H9 (cell line): ENCODE measurements at regions not wholly inside any gene's neighbourhood (a gene's known extent, or its start where the extent isn't known, plus 50 kb on each side); places are given as distances from the start of the nearest gene placed in this dataset.

Experiments used
- DNase-seq: peaks from one replicate; pipeline ENCODE4 v3.0.0-alpha.2; 2017
- H2AFZ ChIP-seq: one replicate; pipeline ENCODE4 v1.6.1; 2013; ENCODE audit warnings: mild to moderate bottlenecking, low read length, control low read depth, moderate library complexity
- H2AK5ac ChIP-seq: 2 replicates; pipeline ENCODE4 v1.6.1; 2013; ENCODE audit warnings: low read length, control low read depth, mixed read lengths; ENCODE audit not compliant: insufficient read length
- H2BK120ac ChIP-seq: one replicate; pipeline ENCODE4 v1.6.1; 2013; ENCODE audit warnings: low read depth, mild to moderate bottlenecking, low read length, control low read depth, inconsistent platforms; ENCODE audit not compliant: poor library complexity, severe bottlenecking
- H2BK12ac ChIP-seq: 2 replicates; pipeline ENCODE4 v1.6.1; 2013; ENCODE audit warnings: low read length, control low read depth, mixed read lengths, low read depth; ENCODE audit not compliant: insufficient read length
- H2BK15ac ChIP-seq: 2 replicates; pipeline ENCODE4 v1.6.1; 2013; ENCODE audit warnings: low read depth, low read length, control low read depth
- H2BK20ac ChIP-seq: one replicate; pipeline ENCODE4 v1.6.1; 2013; ENCODE audit warnings: low read depth, mild to moderate bottlenecking, low read length, control low read depth, inconsistent platforms; ENCODE audit not compliant: poor library complexity, severe bottlenecking
- H2BK5ac ChIP-seq: 2 replicates; pipeline ENCODE4 v1.6.1; 2013; ENCODE audit warnings: low read length, control low read depth, mixed read lengths; ENCODE audit not compliant: insufficient read length
- H3K14ac ChIP-seq: 2 replicates; pipeline ENCODE4 v1.6.1; 2013; ENCODE audit warnings: low read length, control low read depth; ENCODE audit not compliant: insufficient read depth
- H3K18ac ChIP-seq: 2 replicates; pipeline ENCODE4 v1.6.1; 2013; ENCODE audit warnings: low read depth, mild to moderate bottlenecking, mixed read lengths, low read length, control low read depth; ENCODE audit not compliant: insufficient read length
- H3K23ac ChIP-seq: 2 replicates; pipeline ENCODE4 v1.6.1; 2013; ENCODE audit warnings: low read length, control low read depth, mixed read lengths, low read depth; ENCODE audit not compliant: insufficient read length
- H3K23me2 ChIP-seq: 2 replicates; pipeline ENCODE4 v1.6.1; 2013; ENCODE audit warnings: low read depth, mild to moderate bottlenecking, mixed read lengths, low read length, control low read depth; ENCODE audit not compliant: insufficient read length, poor library complexity, severe bottlenecking
- H3K27ac ChIP-seq: 2 replicates; pipeline ENCODE4 v1.5.1; 2013; ENCODE audit warnings: low read length, control low read depth, mixed read lengths, low read depth; ENCODE audit not compliant: insufficient read length
- H3K27me3 ChIP-seq: 2 replicates; pipeline ENCODE4 v1.6.1; 2013; ENCODE audit warnings: low read length, control low read depth, inconsistent platforms; ENCODE audit not compliant: insufficient read depth
- H3K4ac ChIP-seq: 2 replicates; pipeline ENCODE4 v1.6.1; 2013; ENCODE audit warnings: low read depth, mild to moderate bottlenecking, control low read depth, inconsistent platforms, low read length, moderate library complexity
- H3K4me1 ChIP-seq: 2 replicates; pipeline ENCODE4 v1.6.1; 2013; ENCODE audit warnings: low read length, control low read depth, inconsistent platforms; ENCODE audit not compliant: insufficient read depth
- H3K4me2 ChIP-seq: 2 replicates; pipeline ENCODE4 v1.6.1; 2013; ENCODE audit warnings: low read length, control low read depth, mixed read lengths; ENCODE audit not compliant: insufficient read length, insufficient read depth
- H3K56ac ChIP-seq: 2 replicates; pipeline ENCODE4 v1.6.1; 2013; ENCODE audit warnings: low read depth, mild to moderate bottlenecking, mixed read lengths, low read length, control low read depth; ENCODE audit not compliant: insufficient read length
- H3K79me1 ChIP-seq: 2 replicates; pipeline ENCODE4 v1.6.1; 2013; ENCODE audit warnings: low read depth, mild to moderate bottlenecking, moderate library complexity, low read length, control low read depth, inconsistent platforms; ENCODE audit not compliant: insufficient read depth, poor library complexity, severe bottlenecking
- H3K79me2 ChIP-seq: 2 replicates; pipeline ENCODE4 v1.6.1; 2013; ENCODE audit warnings: low read length, control low read depth, inconsistent platforms; ENCODE audit not compliant: insufficient read depth
- H3K9ac ChIP-seq: 2 replicates; pipeline ENCODE4 v1.6.1; 2013; ENCODE audit warnings: low read length, control low read depth, mixed read lengths; ENCODE audit not compliant: insufficient read length; ENCODE audit errors: extremely low read depth
- H3K9me3 ChIP-seq: one replicate; pipeline ENCODE4 v1.6.1; 2013; ENCODE audit warnings: low read depth, low read length, inconsistent platforms; ENCODE audit not compliant: control insufficient read depth
- H3T11ph ChIP-seq: one replicate; pipeline ENCODE4 v1.6.1; 2013; ENCODE audit warnings: mild to moderate bottlenecking, low read length, control low read depth, inconsistent platforms
- H4K20me1 ChIP-seq: one replicate; pipeline ENCODE4 v1.6.1; 2013; ENCODE audit not compliant: control insufficient read depth, insufficient read length, insufficient read depth
- H4K5ac ChIP-seq: 2 replicates; pipeline ENCODE4 v1.6.1; 2013; ENCODE audit warnings: low read depth, mild to moderate bottlenecking, mixed read lengths, low read length, control low read depth; ENCODE audit not compliant: insufficient read length
- H4K8ac ChIP-seq: replicated peaks from 2 replicates; pipeline ENCODE4 v1.6.1; 2013; ENCODE audit warnings: low read length, control low read depth, mixed read lengths, low read depth; ENCODE audit not compliant: insufficient read length
- H4K91ac ChIP-seq: 2 replicates; pipeline ENCODE4 v1.6.1; 2013; ENCODE audit warnings: low read depth, mild to moderate bottlenecking, moderate library complexity, mixed read lengths, low read length, control low read depth; ENCODE audit not compliant: insufficient read length
- H3K27ac Mint-ChIP-seq, 3 experiments: 2 replicates in 2 of 3; 3 replicates in 1 of 3; pipeline ENCODE4 v1.8.0; 2020 to 2021; ENCODE audit warnings: mixed read lengths in 3 of 3, mild to moderate bottlenecking in 1 of 3, moderate library complexity in 1 of 3
- H3K27me3 Mint-ChIP-seq: 2 replicates; pipeline ENCODE4 v1.8.0; 2021; ENCODE audit warnings: low read depth, mild to moderate bottlenecking, moderate library complexity, mixed read lengths
- H3K36me3 Mint-ChIP-seq, 3 experiments: 2 replicates in 2 of 3; 3 replicates in 1 of 3; pipeline ENCODE4 v1.8.0; 2020 to 2021; ENCODE audit warnings: low read depth in 3 of 3, mixed read lengths in 3 of 3; ENCODE audit not compliant: insufficient read depth in 1 of 3
- H3K4me1 Mint-ChIP-seq, 2 experiments: 2 replicates each; pipeline ENCODE4 v1.8.0; 2020; ENCODE audit warnings: mixed read lengths in 2 of 2
- H3K4me3 Mint-ChIP-seq, 2 experiments: 2 replicates in 1 of 2; 3 replicates in 1 of 2; pipeline ENCODE4 v1.8.0; 2020 to 2021; ENCODE audit warnings: mild to moderate bottlenecking in 2 of 2, mixed read lengths in 2 of 2, moderate library complexity in 1 of 2
- H3K9me3 Mint-ChIP-seq, 2 experiments: 2 replicates in 1 of 2; 3 replicates in 1 of 2; pipeline ENCODE4 v1.8.0; 2020; ENCODE audit warnings: mild to moderate bottlenecking in 2 of 2, mixed read lengths in 2 of 2, moderate library complexity in 1 of 2
- WGBS: extraction: QIAGEN DNeasy Blood & Tissue Kit; methylation state at CpG from one replicate; pipeline ENCODE4 v1.1.7; 2013; ENCODE audit warnings: missing lambda C conversion rate, low lambda C conversion rate, mixed read lengths; ENCODE audit not compliant: insufficient read length; ENCODE audit errors: extremely low coverage; 5-methylcytosine and 5-hydroxymethylcytosine counted together
- TF ChIP-seq, protein P1 (sequence below): fragments of 200-600 bp; sonication (generic); conservative IDR thresholded peaks from 3 replicates; pipeline ENCODE4 v1.8.0; 2021; ENCODE audit warnings: antibody characterized with exemption, mild to moderate bottlenecking

DNA sequence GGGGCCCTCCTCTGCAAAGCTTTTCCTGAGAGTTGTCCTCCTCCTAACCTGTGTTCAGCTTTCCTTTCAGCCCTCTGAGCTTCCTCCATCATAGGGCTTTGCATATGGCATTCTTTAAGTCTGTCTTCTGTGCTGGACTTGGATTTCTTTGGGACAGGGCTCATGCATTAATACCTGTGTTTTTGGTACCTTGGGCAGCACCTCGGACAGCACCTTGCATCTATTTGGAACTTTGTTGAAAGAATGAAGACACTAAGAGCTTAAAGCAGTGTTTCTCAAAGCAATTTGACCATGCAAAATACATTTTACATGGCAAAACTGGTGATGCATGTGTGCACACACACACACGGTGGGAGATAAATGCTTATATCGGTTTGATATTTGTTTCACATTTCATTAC lies 115.0 kb upstream of the SRRM4 start:
- H3K27ac Mint-ChIP-seq, result no peak overlapping the region
- TF ChIP-seq, protein P1, sequence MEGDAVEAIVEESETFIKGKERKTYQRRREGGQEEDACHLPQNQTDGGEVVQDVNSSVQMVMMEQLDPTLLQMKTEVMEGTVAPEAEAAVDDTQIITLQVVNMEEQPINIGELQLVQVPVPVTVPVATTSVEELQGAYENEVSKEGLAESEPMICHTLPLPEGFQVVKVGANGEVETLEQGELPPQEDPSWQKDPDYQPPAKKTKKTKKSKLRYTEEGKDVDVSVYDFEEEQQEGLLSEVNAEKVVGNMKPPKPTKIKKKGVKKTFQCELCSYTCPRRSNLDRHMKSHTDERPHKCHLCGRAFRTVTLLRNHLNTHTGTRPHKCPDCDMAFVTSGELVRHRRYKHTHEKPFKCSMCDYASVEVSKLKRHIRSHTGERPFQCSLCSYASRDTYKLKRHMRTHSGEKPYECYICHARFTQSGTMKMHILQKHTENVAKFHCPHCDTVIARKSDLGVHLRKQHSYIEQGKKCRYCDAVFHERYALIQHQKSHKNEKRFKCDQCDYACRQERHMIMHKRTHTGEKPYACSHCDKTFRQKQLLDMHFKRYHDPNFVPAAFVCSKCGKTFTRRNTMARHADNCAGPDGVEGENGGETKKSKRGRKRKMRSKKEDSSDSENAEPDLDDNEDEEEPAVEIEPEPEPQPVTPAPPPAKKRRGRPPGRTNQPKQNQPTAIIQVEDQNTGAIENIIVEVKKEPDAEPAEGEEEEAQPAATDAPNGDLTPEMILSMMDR, result no peak
- no CpG with 5 or more reads among the region's 3 CpGs for WGBS

More for the DNA sequence above, 115.0 kb upstream of the SRRM4 start:
- Histone ChIP-seq H2BK5ac (no peak overlapping the region), H3K79me1 (no peaks in the 10 kb centered on the region), H3K9ac (no peak overlapping the region), H3K56ac (no peak overlapping the region), H3K4me2 (no peak overlapping the region), H2BK20ac (no peak overlapping the region), H2AFZ (no peak overlapping the region), H3K27me3 (no peaks in the 10 kb centered on the region), H4K20me1 (no peaks in the 10 kb centered on the region), H2BK15ac (no peak overlapping the region), H3K4ac (no peak overlapping the region), H3K9me3 (no peaks in the 10 kb centered on the region), H2AK5ac (no peak overlapping the region), H3K23ac (no peak overlapping the region), H2BK120ac (no peak overlapping the region), H4K8ac (no peak overlapping the region), H3K4me1 (peaks cover 5% of the 10 kb centered on the region), H3K23me2 (no peaks in the 10 kb centered on the region), H3K79me2 (no peaks in the 10 kb centered on the region), H3T11ph (no peak overlapping the region), H4K91ac (no peak overlapping the region), H3K18ac (no peak overlapping the region), H3K27ac (no peak overlapping the region), H2BK12ac (no peak overlapping the region), H4K5ac (no peak overlapping the region), H3K14ac (no peak overlapping the region)
- Mint-ChIP-seq H3K36me3 (no peaks in the 10 kb centered on the region), H3K4me3 (no peak overlapping the region), H3K4me1 (peaks cover 8 to 9% of the 10 kb centered on the region in 2 experiments), H3K27me3 (peaks cover 45% of the 10 kb centered on the region), H3K9me3 (no peaks in the 10 kb centered on the region)
- no peak for DNase-seq
